ENCODE measurements at regions not wholly inside any gene's neighbourhood (a gene's known extent, or its start where the extent isn't known, plus 50 kb on each side); places are given as distances from the start of the nearest gene placed in this dataset.

DNA sequence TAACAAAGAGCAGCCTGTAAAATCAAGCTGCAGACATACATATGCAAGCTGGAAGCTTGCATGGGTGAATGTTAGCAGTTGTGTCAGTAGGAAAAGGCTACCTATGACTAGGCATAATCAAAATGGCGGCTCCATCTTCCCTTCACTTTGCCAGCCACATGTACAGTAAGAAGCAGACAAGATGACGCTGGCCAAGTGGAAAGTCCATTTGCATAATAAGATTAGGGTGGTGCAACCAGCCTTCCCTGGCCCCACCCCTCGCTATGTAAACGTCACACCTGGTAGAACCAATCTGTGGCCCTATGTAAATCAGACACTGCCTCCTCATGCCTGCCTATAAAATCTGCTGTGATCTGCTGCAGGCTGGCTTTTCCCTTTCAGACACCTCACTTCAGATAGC, 171.9 kb upstream of the USP25 start:
- no peak for DNase-seq
- peak in 1 of 3 donors; percentile 21 for ATAC-seq
- no peaks in the 10 kb centered on the region for H3K36me3 Mint-ChIP-seq

DNA sequence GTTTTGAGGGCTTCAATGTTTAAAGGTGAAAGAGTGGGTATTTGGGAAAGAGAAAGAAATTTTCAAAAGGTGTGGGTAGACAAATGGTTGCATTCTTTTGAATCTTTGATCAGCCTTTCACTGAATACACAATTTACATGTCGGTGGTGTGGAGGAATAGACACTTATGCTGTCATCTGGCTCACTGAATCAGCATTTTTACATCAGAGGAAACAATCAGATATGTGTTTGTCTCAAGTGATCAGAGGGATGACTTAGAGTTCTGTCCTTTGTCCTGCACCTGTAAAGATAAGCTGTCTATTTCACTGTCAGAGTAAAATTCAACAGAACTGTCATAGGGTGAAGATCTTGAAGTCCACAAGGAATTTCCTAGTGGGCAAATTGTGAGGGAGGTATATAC, 170.9 kb upstream of the USP25 start:
- H3K4me1 ChIP-seq (ENCODE audit: control insufficient read depth, insufficient read depth, low read length), result no peaks in the 10 kb centered on the region
- no peak overlapping the region for H3K27ac ChIP-seq (ENCODE audit: low read length)
- whole genome bisulfite sequencing (ENCODE audit: insufficient coverage), result no CpG with 5 or more reads among the region's 1 CpG
- Mint-ChIP-seq H3K9me3 (no peaks in the 10 kb centered on the region), H3K4me3 (no peak overlapping the region), H3K27ac (no peak overlapping the region), H3K27me3 (ENCODE audit: low read depth in 2 of 2) (peaks cover 5 to 12% of the 10 kb centered on the region in 2 donors), H3K36me3 (no peaks in the 10 kb centered on the region), H3K4me1 (peaks cover 10 to 11% of the 10 kb centered on the region in 2 donors)
- no peak for ATAC-seq
- no peaks in the 10 kb centered on the region for H3K27me3 ChIP-seq (ENCODE audit: control insufficient read depth, insufficient read depth, low read length)
- no peak overlapping the region for H3K4me3 ChIP-seq (ENCODE audit: low read length)
- no peak for DNase-seq
- intact Hi-C loops (cut with micrococcal nuclease), result no loop called here
- no peaks in the 10 kb centered on the region for H3K36me3 ChIP-seq (ENCODE audit: control insufficient read depth, insufficient read depth, low read length)
- no peaks in the 10 kb centered on the region for H3K9me3 ChIP-seq (ENCODE audit: control insufficient read depth, insufficient read depth, low read length)
- TF ChIP-seq, protein P1, sequence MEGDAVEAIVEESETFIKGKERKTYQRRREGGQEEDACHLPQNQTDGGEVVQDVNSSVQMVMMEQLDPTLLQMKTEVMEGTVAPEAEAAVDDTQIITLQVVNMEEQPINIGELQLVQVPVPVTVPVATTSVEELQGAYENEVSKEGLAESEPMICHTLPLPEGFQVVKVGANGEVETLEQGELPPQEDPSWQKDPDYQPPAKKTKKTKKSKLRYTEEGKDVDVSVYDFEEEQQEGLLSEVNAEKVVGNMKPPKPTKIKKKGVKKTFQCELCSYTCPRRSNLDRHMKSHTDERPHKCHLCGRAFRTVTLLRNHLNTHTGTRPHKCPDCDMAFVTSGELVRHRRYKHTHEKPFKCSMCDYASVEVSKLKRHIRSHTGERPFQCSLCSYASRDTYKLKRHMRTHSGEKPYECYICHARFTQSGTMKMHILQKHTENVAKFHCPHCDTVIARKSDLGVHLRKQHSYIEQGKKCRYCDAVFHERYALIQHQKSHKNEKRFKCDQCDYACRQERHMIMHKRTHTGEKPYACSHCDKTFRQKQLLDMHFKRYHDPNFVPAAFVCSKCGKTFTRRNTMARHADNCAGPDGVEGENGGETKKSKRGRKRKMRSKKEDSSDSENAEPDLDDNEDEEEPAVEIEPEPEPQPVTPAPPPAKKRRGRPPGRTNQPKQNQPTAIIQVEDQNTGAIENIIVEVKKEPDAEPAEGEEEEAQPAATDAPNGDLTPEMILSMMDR (IDR thresholded peaks at IDR 0.05), result no peak

More for the DNA sequence above, 171.9 kb upstream of the USP25 start:
- peaks cover 5 to 12% of the 10 kb centered on the region in 2 donors for H3K27me3 Mint-ChIP-seq (ENCODE audit: low read depth in 2 of 2)
- H3K9me3 ChIP-seq (ENCODE audit: control insufficient read depth, insufficient read depth, low read length), result no peaks in the 10 kb centered on the region
- no peaks in the 10 kb centered on the region for H3K27me3 ChIP-seq (ENCODE audit: control insufficient read depth, insufficient read depth, low read length)
- no peaks in the 10 kb centered on the region for H3K4me1 ChIP-seq (ENCODE audit: control insufficient read depth, insufficient read depth, low read length)
- H3K4me3 ChIP-seq (ENCODE audit: low read length), result no peak overlapping the region
- peaks cover 10 to 11% of the 10 kb centered on the region in 2 donors for H3K4me1 Mint-ChIP-seq
- intact Hi-C loops (cut with micrococcal nuclease), result no loop called here
- H3K36me3 ChIP-seq (ENCODE audit: control insufficient read depth, insufficient read depth, low read length), result no peaks in the 10 kb centered on the region
- no peaks in the 10 kb centered on the region for H3K9me3 Mint-ChIP-seq
- H3K27ac ChIP-seq (ENCODE audit: low read length), result no peak overlapping the region
- TF ChIP-seq, protein P1 (IDR thresholded peaks at IDR 0.05), result no peak
- 90% methylated on average over 4 of the region's 4 CpGs for WGBS (ENCODE audit: insufficient coverage)
- H3K4me3 Mint-ChIP-seq, result no peak overlapping the region
- H3K27ac Mint-ChIP-seq, result no peak overlapping the region

DNA sequence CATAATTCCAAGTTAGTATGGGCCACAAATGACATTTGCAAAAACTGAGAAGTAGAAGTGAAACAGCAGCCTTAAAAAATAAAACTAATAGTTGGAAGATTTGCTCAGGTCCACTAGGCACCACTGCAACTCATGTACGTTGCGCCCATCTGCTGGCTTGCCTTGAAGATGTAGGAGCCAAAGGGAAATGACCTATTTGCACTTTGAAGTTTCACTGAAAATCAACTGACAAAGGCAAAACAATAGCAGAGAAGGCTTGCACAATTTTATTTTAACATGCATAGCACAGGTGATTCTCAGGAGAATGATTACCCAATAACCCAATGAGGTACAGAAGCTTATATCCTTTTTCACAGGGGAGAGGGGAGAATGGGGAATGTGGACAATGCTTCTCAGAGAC, 170.1 kb upstream of the USP25 start:
- no peak overlapping the region for H3K27ac Mint-ChIP-seq
- Histone ChIP-seq H3K36me3 (ENCODE audit: control insufficient read depth, insufficient read depth, low read length) (no peaks in the 10 kb centered on the region), H3K27me3 (ENCODE audit: control insufficient read depth, insufficient read depth, low read length) (no peaks in the 10 kb centered on the region), H3K4me3 (ENCODE audit: low read length) (no peak overlapping the region), H3K4me1 (ENCODE audit: control insufficient read depth, insufficient read depth, low read length) (no peaks in the 10 kb centered on the region), H3K9me3 (ENCODE audit: control insufficient read depth, insufficient read depth, low read length) (no peaks in the 10 kb centered on the region), H3K27ac (ENCODE audit: low read length) (no peak overlapping the region)
- whole genome bisulfite sequencing (ENCODE audit: insufficient coverage), result 79% methylated on average over 2 of the region's 2 CpGs
- DNase-seq (no peak), ATAC-seq (no peak)
- TF ChIP-seq, protein P1 (IDR thresholded peaks at IDR 0.05), result no peak
- no peaks in the 10 kb centered on the region for H3K9me3 Mint-ChIP-seq
- no peaks in the 10 kb centered on the region for H3K36me3 Mint-ChIP-seq
- intact Hi-C loops (cut with micrococcal nuclease), result no loop called here
- H3K4me3 Mint-ChIP-seq, result no peak overlapping the region
- H3K4me1 Mint-ChIP-seq, result peaks cover 10 to 11% of the 10 kb centered on the region in 2 donors
- H3K27me3 Mint-ChIP-seq (ENCODE audit: low read depth in 2 of 2), result peaks cover 5 to 12% of the 10 kb centered on the region in 2 donors

DNA sequence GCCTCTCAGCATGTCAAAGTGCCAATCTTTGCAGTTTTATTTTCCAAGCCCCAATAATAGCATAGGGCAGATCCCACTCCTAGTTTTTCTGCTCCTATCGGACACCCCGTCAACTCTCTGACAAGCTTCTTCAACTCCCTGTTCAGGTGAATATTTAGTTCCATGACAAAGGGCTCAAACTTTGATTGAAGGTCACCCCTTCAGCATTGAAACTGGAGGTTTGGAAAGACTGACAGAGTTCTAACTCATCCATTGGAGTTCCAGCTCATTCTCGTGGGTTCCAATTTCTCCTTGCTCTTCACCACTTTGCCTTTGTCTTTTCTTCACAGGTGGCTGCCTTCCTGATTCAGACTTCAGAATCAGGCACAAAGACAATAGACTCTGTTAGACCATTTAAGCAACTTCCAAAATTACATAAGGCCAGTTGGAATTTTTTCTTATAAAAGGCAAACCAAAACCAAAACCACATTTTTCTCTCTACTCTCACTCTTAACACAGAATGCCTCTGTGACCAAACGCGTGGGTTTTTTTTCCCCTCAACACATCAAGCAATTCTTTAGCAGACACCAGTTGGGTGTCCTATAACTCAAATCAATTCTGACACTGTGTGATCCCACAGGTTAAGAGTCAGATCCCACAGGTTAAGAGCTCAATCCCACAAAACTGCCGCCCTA, 169.3 kb upstream of the USP25 start:
- Histone ChIP-seq H3K27me3 (ENCODE audit: control insufficient read depth, insufficient read depth, low read length) (no peaks in the 10 kb centered on the region), H3K4me1 (ENCODE audit: control insufficient read depth, insufficient read depth, low read length) (no peaks in the 10 kb centered on the region), H3K9me3 (ENCODE audit: control insufficient read depth, insufficient read depth, low read length) (no peaks in the 10 kb centered on the region), H3K27ac (ENCODE audit: low read length) (no peak overlapping the region), H3K4me3 (ENCODE audit: low read length) (no peak overlapping the region), H3K36me3 (ENCODE audit: control insufficient read depth, insufficient read depth, low read length) (no peaks in the 10 kb centered on the region)
- Mint-ChIP-seq H3K4me3 (no peak overlapping the region), H3K27me3 (ENCODE audit: low read depth in 2 of 2) (peaks cover 5 to 12% of the 10 kb centered on the region in 2 donors), H3K36me3 (no peaks in the 10 kb centered on the region), H3K9me3 (no peaks in the 10 kb centered on the region), H3K27ac (no peak overlapping the region), H3K4me1 (peaks cover 10 to 11% of the 10 kb centered on the region in 2 donors)
- 68% methylated on average over 6 of the region's 6 CpGs for WGBS (ENCODE audit: insufficient coverage)
- TF ChIP-seq, protein P1 (IDR thresholded peaks at IDR 0.05), result no peak
- intact Hi-C loops (cut with micrococcal nuclease), result no loop called here
- DNase-seq (no peak), ATAC-seq (no peak)
